ENCODE measurements at regions not wholly inside any gene's neighbourhood (a gene's known extent, or its start where the extent isn't known, plus 50 kb on each side); places are given as distances from the start of the nearest gene placed in this dataset.

DNA sequence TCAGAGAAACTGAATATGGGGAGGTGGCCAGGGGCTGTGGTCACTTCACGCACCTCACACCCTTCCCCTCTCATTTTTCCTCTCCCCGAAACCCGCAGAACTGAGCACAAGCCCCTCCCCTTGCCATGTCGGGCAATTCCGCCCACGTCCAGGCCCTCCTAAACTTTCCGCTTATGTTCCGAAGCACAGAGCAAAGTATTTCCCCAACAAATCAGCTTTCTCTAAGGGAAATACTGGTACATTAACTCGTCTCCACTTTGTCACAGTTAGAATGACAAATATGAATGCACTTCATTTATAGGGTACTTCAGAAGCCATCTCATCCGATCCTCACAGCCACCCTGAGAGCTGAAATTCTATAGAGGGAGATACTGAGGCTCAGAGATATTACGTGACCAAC lies 94.7 kb upstream of the TMEM45B start:
- no peaks in the 10 kb centered on the region for H3K4me1 ChIP-seq (ENCODE audit: control insufficient read depth in 5 of 5, insufficient read depth in 5 of 5, low read length in 5 of 5)
- no peaks in the 10 kb centered on the region for H3K27me3 ChIP-seq (ENCODE audit: control insufficient read depth in 3 of 3, insufficient read depth in 3 of 3, low read length in 2 of 3)
- 86 to 88% methylated on average over 11 of the region's 11 CpGs for WGBS, 2 donors
- H3K36me3 ChIP-seq (ENCODE audit: control insufficient read depth in 4 of 4, insufficient read depth in 4 of 4, low read length in 4 of 4) = no peaks in the 10 kb centered on the region
- no peak overlapping the region for H3K9ac ChIP-seq (ENCODE audit: insufficient read depth in 1 of 2, low read length in 2 of 2)
- ATAC-seq (ENCODE audit: insufficient read depth, low FRiP score) (no peak), DNase-seq (no peak)
- H3K27ac ChIP-seq (ENCODE audit: low read depth in 1 of 2, low read length in 1 of 2) = no peak overlapping the region
- TF ChIP-seq, protein P1, sequence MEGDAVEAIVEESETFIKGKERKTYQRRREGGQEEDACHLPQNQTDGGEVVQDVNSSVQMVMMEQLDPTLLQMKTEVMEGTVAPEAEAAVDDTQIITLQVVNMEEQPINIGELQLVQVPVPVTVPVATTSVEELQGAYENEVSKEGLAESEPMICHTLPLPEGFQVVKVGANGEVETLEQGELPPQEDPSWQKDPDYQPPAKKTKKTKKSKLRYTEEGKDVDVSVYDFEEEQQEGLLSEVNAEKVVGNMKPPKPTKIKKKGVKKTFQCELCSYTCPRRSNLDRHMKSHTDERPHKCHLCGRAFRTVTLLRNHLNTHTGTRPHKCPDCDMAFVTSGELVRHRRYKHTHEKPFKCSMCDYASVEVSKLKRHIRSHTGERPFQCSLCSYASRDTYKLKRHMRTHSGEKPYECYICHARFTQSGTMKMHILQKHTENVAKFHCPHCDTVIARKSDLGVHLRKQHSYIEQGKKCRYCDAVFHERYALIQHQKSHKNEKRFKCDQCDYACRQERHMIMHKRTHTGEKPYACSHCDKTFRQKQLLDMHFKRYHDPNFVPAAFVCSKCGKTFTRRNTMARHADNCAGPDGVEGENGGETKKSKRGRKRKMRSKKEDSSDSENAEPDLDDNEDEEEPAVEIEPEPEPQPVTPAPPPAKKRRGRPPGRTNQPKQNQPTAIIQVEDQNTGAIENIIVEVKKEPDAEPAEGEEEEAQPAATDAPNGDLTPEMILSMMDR (IDR thresholded peaks at IDR 0.05; ENCODE audit: control extremely low read depth, extremely low read depth) = no peak
- H3K9me3 ChIP-seq (ENCODE audit: control insufficient read depth in 4 of 4, insufficient read depth in 3 of 4, low read length in 3 of 4) = no peaks in the 10 kb centered on the region
- no peak overlapping the region for H3K4me3 ChIP-seq

DNA sequence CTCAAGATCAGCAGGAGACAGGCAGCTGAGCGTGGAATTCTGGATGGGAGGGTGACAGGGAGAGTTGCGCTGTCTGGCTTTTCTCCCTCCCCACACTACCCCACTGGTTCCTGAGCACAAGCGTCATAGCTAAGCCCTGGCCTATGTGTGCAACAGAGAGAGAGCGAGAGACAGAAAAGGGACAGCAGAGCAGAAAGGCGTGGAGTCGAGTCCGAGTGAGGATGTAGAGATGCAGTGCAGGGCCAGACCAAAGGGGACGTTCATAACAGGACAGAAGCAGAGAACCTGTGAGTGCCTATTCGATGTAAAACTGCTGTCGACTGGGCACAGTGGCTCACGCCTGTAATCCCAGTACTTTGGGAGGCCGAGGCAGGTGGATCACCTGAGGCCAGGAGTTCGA lies 94.0 kb upstream of the TMEM45B start:
- DNase-seq = no peak
- WGBS, 2 donors = 79 to 87% methylated on average over 13 of the region's 13 CpGs
- H3K36me3 ChIP-seq (ENCODE audit: control insufficient read depth in 4 of 4, insufficient read depth in 4 of 4, low read length in 4 of 4) = no peaks in the 10 kb centered on the region
- no peaks in the 10 kb centered on the region for H3K4me1 ChIP-seq (ENCODE audit: control insufficient read depth in 5 of 5, insufficient read depth in 5 of 5, low read length in 5 of 5)
- ATAC-seq (ENCODE audit: insufficient read depth, low FRiP score) = no peak
- H3K27ac ChIP-seq (ENCODE audit: low read depth in 1 of 2, low read length in 1 of 2) = no peak overlapping the region
- H3K9me3 ChIP-seq (ENCODE audit: control insufficient read depth in 4 of 4, insufficient read depth in 3 of 4, low read length in 3 of 4) = no peaks in the 10 kb centered on the region
- TF ChIP-seq, protein P1 (IDR thresholded peaks at IDR 0.05; ENCODE audit: control extremely low read depth, extremely low read depth) = no peak
- H3K9ac ChIP-seq (ENCODE audit: insufficient read depth in 1 of 2, low read length in 2 of 2) = no peak overlapping the region
- H3K27me3 ChIP-seq (ENCODE audit: control insufficient read depth in 3 of 3, insufficient read depth in 3 of 3, low read length in 2 of 3) = no peaks in the 10 kb centered on the region
- no peak overlapping the region for H3K4me3 ChIP-seq

DNA sequence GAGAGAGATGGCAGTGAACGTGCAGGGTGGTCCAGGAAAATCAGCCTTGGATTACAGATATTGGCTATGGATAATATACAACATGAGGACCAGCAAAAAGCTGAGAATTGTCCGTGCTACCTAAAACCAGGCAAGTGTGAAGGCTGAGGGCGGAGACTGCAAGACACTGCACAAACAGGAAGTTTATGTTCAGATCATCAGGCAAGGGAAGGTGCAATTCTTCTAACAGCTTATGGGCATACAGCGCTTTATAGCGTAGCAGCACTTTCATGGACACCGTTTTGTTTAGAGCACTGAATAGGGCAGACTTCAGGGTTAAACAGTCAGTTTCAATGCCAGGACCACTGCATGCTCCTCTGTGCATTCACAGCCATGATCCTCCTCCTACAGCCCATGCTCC lies 93.1 kb upstream of the TMEM45B start:
- TF ChIP-seq, protein P1 (IDR thresholded peaks at IDR 0.05; ENCODE audit: control extremely low read depth, extremely low read depth) = no peak
- no peaks in the 10 kb centered on the region for H3K27me3 ChIP-seq (ENCODE audit: control insufficient read depth in 3 of 3, insufficient read depth in 3 of 3, low read length in 2 of 3)
- H3K9ac ChIP-seq (ENCODE audit: insufficient read depth in 1 of 2, low read length in 2 of 2) = no peak overlapping the region
- no peaks in the 10 kb centered on the region for H3K36me3 ChIP-seq (ENCODE audit: control insufficient read depth in 4 of 4, insufficient read depth in 4 of 4, low read length in 4 of 4)
- DNase-seq (no peak), ATAC-seq (ENCODE audit: insufficient read depth, low FRiP score) (no peak)
- WGBS, 2 donors = 68 to 80% methylated on average over 6 of the region's 6 CpGs
- H3K9me3 ChIP-seq (ENCODE audit: control insufficient read depth in 4 of 4, insufficient read depth in 3 of 4, low read length in 3 of 4) = no peaks in the 10 kb centered on the region
- no peak overlapping the region for H3K27ac ChIP-seq (ENCODE audit: low read depth in 1 of 2, low read length in 1 of 2)
- H3K4me3 ChIP-seq = no peak overlapping the region
- H3K4me1 ChIP-seq (ENCODE audit: control insufficient read depth in 5 of 5, insufficient read depth in 5 of 5, low read length in 5 of 5) = no peaks in the 10 kb centered on the region

DNA sequence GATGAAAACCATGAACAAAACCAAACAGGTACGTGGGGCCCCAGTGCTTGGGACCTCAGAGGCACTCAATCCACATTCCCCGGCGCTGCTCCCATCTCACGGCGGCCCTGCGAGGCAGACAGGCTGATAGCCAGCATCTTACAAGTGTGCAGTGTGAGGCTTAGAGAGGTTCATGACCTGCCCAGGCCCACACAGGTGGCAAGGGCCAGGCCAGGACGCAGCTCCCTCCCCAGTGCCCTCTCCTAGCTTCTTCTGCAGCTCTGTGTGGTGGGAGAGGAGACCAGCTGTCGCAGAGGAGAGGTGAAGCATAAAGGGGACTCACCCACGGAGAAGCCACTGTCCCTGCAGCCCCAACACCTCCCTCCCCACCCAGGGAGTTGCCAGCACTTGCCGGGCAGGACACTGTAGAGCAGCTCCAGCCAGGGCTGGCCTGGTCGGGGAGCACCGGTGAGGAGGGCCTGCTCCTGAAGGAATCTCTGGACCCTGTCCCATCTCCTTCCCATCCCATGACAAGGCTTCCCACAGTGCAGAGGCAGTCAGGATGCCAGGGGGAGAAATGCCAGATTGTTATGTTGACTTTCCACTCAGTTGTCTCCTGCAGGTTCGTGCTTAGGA lies 92.4 kb upstream of the TMEM45B start:
- H3K4me3 ChIP-seq = no peak overlapping the region
- 55 to 77% methylated on average over 13 of the region's 13 CpGs for WGBS, 2 donors
- DNase-seq (no peak), ATAC-seq (ENCODE audit: insufficient read depth, low FRiP score) (no peak)
- no peaks in the 10 kb centered on the region for H3K36me3 ChIP-seq (ENCODE audit: control insufficient read depth in 4 of 4, insufficient read depth in 4 of 4, low read length in 4 of 4)
- no peaks in the 10 kb centered on the region for H3K27me3 ChIP-seq (ENCODE audit: control insufficient read depth in 3 of 3, insufficient read depth in 3 of 3, low read length in 2 of 3)
- H3K9me3 ChIP-seq (ENCODE audit: control insufficient read depth in 4 of 4, insufficient read depth in 3 of 4, low read length in 3 of 4) = no peaks in the 10 kb centered on the region
- H3K4me1 ChIP-seq (ENCODE audit: control insufficient read depth in 5 of 5, insufficient read depth in 5 of 5, low read length in 5 of 5) = no peaks in the 10 kb centered on the region
- TF ChIP-seq, protein P1 (IDR thresholded peaks at IDR 0.05; ENCODE audit: control extremely low read depth, extremely low read depth) = no peak
- no peak overlapping the region for H3K27ac ChIP-seq (ENCODE audit: low read depth in 1 of 2, low read length in 1 of 2)
- no peak overlapping the region for H3K9ac ChIP-seq (ENCODE audit: insufficient read depth in 1 of 2, low read length in 2 of 2)
